HL-60 (cell line): ENCODE measurements at regions not wholly inside any gene's neighbourhood (a gene's known extent, or its start where the extent isn't known, plus 50 kb on each side); places are given as distances from the start of the nearest gene placed in this dataset.

ENCODE experiments used
- DNase-seq, 2 experiments: peaks; one replicate each; pipeline ENCODE4 v3.0.0-alpha.2; 2010 to 2020; ENCODE audit warnings: low read depth in 1 of 2, low spot score in 1 of 2
- H3K27ac ChIP-seq: fragments of 250-450 bp; sonication (Bioruptor Pico); replicated peaks from 2 replicates; pipeline ENCODE4 v1.5.1; 2020; ENCODE audit warnings: mild to moderate bottlenecking, moderate library complexity
- H3K27me3 ChIP-seq: fragments of 250-450 bp; sonication (Bioruptor Pico); 2 replicates; pipeline ENCODE4 v1.5.1; 2021; ENCODE audit warnings: mild to moderate bottlenecking, moderate library complexity; ENCODE audit not compliant: insufficient read depth, poor library complexity, severe bottlenecking
- H3K4me3 ChIP-seq: replicated peaks from 2 replicates; pipeline ENCODE4 v1.5.1; 2011; ENCODE audit warnings: mild to moderate bottlenecking, control low read depth, low read length; ENCODE audit not compliant: insufficient read depth
- GABPA ChIP-seq: IDR thresholded peaks from 2 replicates; pipeline ENCODE4 v1.6.1; 2012; ENCODE audit warnings: low read depth
- POLR2AphosphoS5 ChIP-seq: IDR thresholded peaks from 2 replicates; pipeline ENCODE4 v1.6.1; 2012; ENCODE audit warnings: low read depth
- SPI1 ChIP-seq: IDR thresholded peaks from 2 replicates; pipeline ENCODE4 v1.6.1; 2012; ENCODE audit warnings: low read depth, mild to moderate bottlenecking, borderline replicate concordance
- TF ChIP-seq, protein P1 (sequence below): IDR thresholded peaks from one replicate; pipeline ENCODE4 v1.5.1; 2011; ENCODE audit warnings: low read length, control low read depth, inconsistent platforms; ENCODE audit not compliant: insufficient read depth
- TF ChIP-seq, protein P2 (sequence below): IDR thresholded peaks from 2 replicates; pipeline ENCODE4 v1.6.1; 2012; ENCODE audit warnings: low read depth; ENCODE audit not compliant: insufficient replicate concordance

DNA sequence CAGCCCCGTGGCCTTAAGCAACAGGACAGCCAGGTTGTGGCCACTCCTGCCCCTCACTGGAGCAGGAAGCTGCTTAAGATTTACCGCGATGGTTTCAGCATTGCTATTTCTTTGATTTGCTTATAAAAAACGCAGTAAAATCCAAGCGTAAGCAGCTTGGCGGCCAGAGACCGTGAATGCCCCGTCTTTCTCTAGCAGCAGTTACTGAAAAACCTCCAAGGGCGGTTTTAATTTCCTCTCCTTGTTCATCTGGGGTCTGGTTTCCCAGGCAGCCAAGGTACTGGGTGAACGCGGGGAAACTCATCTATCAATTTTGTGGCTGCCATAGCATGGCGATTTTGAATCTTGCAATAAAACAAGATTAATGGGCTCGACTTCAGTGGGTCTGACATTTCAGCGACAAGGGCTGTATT is 130.3 kb downstream of the MINAR1 start:
- Histone ChIP-seq H3K4me3 (no peak overlapping the region), H3K27me3 (no peaks in the 10 kb centered on the region), H3K27ac (no peak overlapping the region)
- DNase-seq, result no peak
- TF ChIP-seq SPI1 (no peak), GABPA (no peak), POLR2AphosphoS5 (no peak)
- TF ChIP-seq, protein P1, sequence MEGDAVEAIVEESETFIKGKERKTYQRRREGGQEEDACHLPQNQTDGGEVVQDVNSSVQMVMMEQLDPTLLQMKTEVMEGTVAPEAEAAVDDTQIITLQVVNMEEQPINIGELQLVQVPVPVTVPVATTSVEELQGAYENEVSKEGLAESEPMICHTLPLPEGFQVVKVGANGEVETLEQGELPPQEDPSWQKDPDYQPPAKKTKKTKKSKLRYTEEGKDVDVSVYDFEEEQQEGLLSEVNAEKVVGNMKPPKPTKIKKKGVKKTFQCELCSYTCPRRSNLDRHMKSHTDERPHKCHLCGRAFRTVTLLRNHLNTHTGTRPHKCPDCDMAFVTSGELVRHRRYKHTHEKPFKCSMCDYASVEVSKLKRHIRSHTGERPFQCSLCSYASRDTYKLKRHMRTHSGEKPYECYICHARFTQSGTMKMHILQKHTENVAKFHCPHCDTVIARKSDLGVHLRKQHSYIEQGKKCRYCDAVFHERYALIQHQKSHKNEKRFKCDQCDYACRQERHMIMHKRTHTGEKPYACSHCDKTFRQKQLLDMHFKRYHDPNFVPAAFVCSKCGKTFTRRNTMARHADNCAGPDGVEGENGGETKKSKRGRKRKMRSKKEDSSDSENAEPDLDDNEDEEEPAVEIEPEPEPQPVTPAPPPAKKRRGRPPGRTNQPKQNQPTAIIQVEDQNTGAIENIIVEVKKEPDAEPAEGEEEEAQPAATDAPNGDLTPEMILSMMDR, result no peak
- TF ChIP-seq, protein P2, sequence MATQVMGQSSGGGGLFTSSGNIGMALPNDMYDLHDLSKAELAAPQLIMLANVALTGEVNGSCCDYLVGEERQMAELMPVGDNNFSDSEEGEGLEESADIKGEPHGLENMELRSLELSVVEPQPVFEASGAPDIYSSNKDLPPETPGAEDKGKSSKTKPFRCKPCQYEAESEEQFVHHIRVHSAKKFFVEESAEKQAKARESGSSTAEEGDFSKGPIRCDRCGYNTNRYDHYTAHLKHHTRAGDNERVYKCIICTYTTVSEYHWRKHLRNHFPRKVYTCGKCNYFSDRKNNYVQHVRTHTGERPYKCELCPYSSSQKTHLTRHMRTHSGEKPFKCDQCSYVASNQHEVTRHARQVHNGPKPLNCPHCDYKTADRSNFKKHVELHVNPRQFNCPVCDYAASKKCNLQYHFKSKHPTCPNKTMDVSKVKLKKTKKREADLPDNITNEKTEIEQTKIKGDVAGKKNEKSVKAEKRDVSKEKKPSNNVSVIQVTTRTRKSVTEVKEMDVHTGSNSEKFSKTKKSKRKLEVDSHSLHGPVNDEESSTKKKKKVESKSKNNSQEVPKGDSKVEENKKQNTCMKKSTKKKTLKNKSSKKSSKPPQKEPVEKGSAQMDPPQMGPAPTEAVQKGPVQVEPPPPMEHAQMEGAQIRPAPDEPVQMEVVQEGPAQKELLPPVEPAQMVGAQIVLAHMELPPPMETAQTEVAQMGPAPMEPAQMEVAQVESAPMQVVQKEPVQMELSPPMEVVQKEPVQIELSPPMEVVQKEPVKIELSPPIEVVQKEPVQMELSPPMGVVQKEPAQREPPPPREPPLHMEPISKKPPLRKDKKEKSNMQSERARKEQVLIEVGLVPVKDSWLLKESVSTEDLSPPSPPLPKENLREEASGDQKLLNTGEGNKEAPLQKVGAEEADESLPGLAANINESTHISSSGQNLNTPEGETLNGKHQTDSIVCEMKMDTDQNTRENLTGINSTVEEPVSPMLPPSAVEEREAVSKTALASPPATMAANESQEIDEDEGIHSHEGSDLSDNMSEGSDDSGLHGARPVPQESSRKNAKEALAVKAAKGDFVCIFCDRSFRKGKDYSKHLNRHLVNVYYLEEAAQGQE, result no peak

DNA sequence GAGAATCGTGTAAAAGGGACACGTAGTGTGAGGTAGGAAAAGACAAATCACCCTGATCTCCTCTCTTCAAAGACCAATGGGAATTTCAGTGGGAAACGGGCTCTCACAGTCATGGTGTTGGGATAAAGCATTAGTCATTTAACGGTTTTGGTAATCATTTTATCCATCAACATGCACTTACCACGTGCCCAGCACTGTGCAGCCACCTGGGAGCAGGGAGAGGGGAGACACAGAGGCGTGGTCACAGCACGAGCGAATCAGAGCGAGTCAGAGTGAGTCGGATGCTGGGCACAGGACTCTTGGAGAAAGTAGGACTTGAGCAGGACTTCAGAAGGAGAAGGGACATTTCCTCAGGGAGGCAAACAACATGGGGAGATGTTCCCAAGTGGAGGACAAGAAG is 130.8 kb downstream of the MINAR1 start:
- DNase-seq, result no peak
- no peak overlapping the region for H3K4me3 ChIP-seq
- TF ChIP-seq GABPA, result no peak
- TF ChIP-seq, protein P2, result no peak
- no peak for TF ChIP-seq SPI1
- TF ChIP-seq, protein P1, result no peak
- no peak for TF ChIP-seq POLR2AphosphoS5
- H3K27ac ChIP-seq, result no peak overlapping the region
- H3K27me3 ChIP-seq, result no peaks in the 10 kb centered on the region

DNA sequence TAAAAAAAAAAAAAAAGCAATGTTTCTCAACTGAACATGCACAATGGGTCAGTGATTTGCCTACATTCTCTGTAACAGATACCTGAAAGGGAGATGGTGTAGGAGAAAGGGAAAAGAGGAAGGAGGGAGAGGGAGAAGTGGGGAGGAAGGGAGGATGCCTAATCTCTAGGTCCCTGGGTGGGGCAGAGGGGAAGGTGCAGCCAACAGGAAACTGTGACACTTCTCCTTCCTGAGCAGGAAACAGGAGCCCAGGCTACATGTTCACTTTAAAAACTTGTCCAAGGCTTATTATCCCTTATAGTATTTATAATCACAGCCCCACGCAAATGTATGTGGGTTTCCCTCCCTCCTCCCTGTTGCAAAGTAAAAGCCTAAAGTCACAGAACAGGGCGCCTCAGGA is 137.9 kb downstream of the MINAR1 start:
- no peak overlapping the region for H3K4me3 ChIP-seq
- no peak overlapping the region for H3K27ac ChIP-seq
- H3K27me3 ChIP-seq, result peaks cover 3% of the 10 kb centered on the region
- TF ChIP-seq SPI1 (no peak), GABPA (no peak), POLR2AphosphoS5 (no peak)
- TF ChIP-seq, protein P1, result no peak
- TF ChIP-seq, protein P2, result no peak
- DNase-seq, result no peak
